ENCODE measurements at regions not wholly inside any gene's neighbourhood (a gene's known extent, or its start where the extent isn't known, plus 50 kb on each side); places are given as distances from the start of the nearest gene placed in this dataset.
A peak's percentile ranks its signal among the peaks of the same experiment; 100 is the strongest.

GRCh38 chr1:10912441-10912840, 100.0 kb upstream of the TARDBP start:
- DNase-seq (ENCODE audit: low spot score), result no peak

- no peak for DNase-seq (ENCODE audit: low spot score)
Observed at GRCh38 chr1:10914056-10914455, 98.4 kb upstream of the TARDBP start.

GRCh38 chr1:10915594-10915993, 96.9 kb upstream of the TARDBP start:
- no peak for DNase-seq (ENCODE audit: low spot score)

- no peak for DNase-seq (ENCODE audit: low spot score)
Observed at GRCh38 chr1:10916311-10916710, 96.1 kb upstream of the TARDBP start.

GRCh38 chr1:10916991-10917390, 95.5 kb upstream of the TARDBP start:
- no peak for DNase-seq (ENCODE audit: low spot score)

- no peak for DNase-seq (ENCODE audit: low spot score)
Observed at GRCh38 chr1:10917513-10918454, 94.7 kb upstream of the TARDBP start.

GRCh38 chr1:10918531-10918930, 93.9 kb upstream of the TARDBP start:
- no peak for DNase-seq (ENCODE audit: low spot score)

GRCh38 chr1:10920063-10920626, 92.3 kb upstream of the TARDBP start:
- DNase-seq (ENCODE audit: low spot score), result no peak

GRCh38 chr1:10922315-10923060, 90.0 kb upstream of the TARDBP start:
- DNase-seq (ENCODE audit: low spot score), result peak; percentile 62

- no peak for DNase-seq (ENCODE audit: low spot score)
Observed at GRCh38 chr1:10924030-10924429, 88.4 kb upstream of the TARDBP start.

- DNase-seq (ENCODE audit: low spot score), result no peak
Observed at GRCh38 chr1:10928654-10929053, 83.8 kb upstream of the TARDBP start.

GRCh38 chr1:10932088-10932487, 80.4 kb upstream of the TARDBP start:
- DNase-seq (ENCODE audit: low spot score), result peak; percentile 78

GRCh38 chr1:10934150-10934818, 78.2 kb upstream of the TARDBP start:
- DNase-seq (ENCODE audit: low spot score), result no peak

- DNase-seq (ENCODE audit: low spot score), result no peak
Observed at GRCh38 chr1:10935246-10935645, 77.2 kb upstream of the TARDBP start.

GRCh38 chr1:10935724-10936123, 76.7 kb upstream of the TARDBP start:
- DNase-seq (ENCODE audit: low spot score), result no peak

GRCh38 chr1:10936998-10937901, 75.2 kb upstream of the TARDBP start:
- DNase-seq (ENCODE audit: low spot score), result no peak

GRCh38 chr1:10938741-10939417, 73.6 kb upstream of the TARDBP start:
- DNase-seq (ENCODE audit: low spot score), result no peak

GRCh38 chr1:10939654-10940450, 72.6 kb upstream of the TARDBP start:
- peak; percentile 80 for DNase-seq (ENCODE audit: low spot score)

GRCh38 chr1:10940451-10940804, 72.0 kb upstream of the TARDBP start:
- no peak for DNase-seq (ENCODE audit: low spot score)

GRCh38 chr1:10940838-10941237, 71.6 kb upstream of the TARDBP start:
- DNase-seq (ENCODE audit: low spot score), result no peak
